Neuronal stem cell (in vitro differentiated cells): ENCODE measurements at regions not wholly inside any gene's neighbourhood (a gene's known extent, or its start where the extent isn't known, plus 50 kb on each side); places are given as distances from the start of the nearest gene placed in this dataset.

Source experiments
- DNase-seq: peaks from one replicate; pipeline ENCODE4 v3.0.0-alpha.2; 2013; ENCODE audit warnings: low spot score
- H2AFZ ChIP-seq: one replicate; pipeline ENCODE4 v1.6.1; 2013; ENCODE audit warnings: mild to moderate bottlenecking, low read length, inconsistent platforms
- H2AK5ac ChIP-seq: 2 replicates; pipeline ENCODE4 v1.6.1; 2013; ENCODE audit warnings: low read depth, mild to moderate bottlenecking, inconsistent platforms, low read length, moderate library complexity, mixed read lengths
- H2BK120ac ChIP-seq: 2 replicates; pipeline ENCODE4 v1.6.1; 2013; ENCODE audit warnings: low read depth, mild to moderate bottlenecking, inconsistent platforms, low read length, moderate library complexity, mixed read lengths
- H2BK12ac ChIP-seq: one replicate; pipeline ENCODE4 v1.6.1; 2013; ENCODE audit warnings: low read length, inconsistent platforms
- H2BK15ac ChIP-seq: 2 replicates; pipeline ENCODE4 v1.6.1; 2013; ENCODE audit warnings: mild to moderate bottlenecking, low read length, inconsistent platforms, mixed read lengths
- H2BK5ac ChIP-seq: one replicate; pipeline ENCODE4 v1.6.1; 2013; ENCODE audit warnings: inconsistent platforms, mild to moderate bottlenecking, low read length, moderate library complexity
- H3K14ac ChIP-seq: one replicate; pipeline ENCODE4 v1.6.1; 2013; ENCODE audit warnings: low read length, inconsistent platforms
- H3K18ac ChIP-seq: 2 replicates; pipeline ENCODE4 v1.6.1; 2013; ENCODE audit warnings: low read length, inconsistent platforms
- H3K23ac ChIP-seq: 2 replicates; pipeline ENCODE4 v1.6.1; 2013; ENCODE audit warnings: low read depth, mild to moderate bottlenecking, mixed read lengths, low read length, inconsistent platforms; ENCODE audit not compliant: poor library complexity
- H3K27ac ChIP-seq: replicated peaks from 3 replicates; pipeline ENCODE4 v1.5.1; 2013; ENCODE audit warnings: low read length, inconsistent platforms
- H3K27me3 ChIP-seq, 3 experiments: 2 replicates each; pipeline ENCODE4 v1.6.1; 2013; ENCODE audit warnings: low read length in 3 of 3, mild to moderate bottlenecking in 2 of 3, inconsistent platforms in 1 of 3, low read depth in 1 of 3, mixed read lengths in 1 of 3, moderate library complexity in 1 of 3; ENCODE audit not compliant: control insufficient read depth in 3 of 3, insufficient read depth in 3 of 3
- H3K36me3 ChIP-seq, 2 donors: replicated peaks in 1 of 2; 2 replicates each; pipeline ENCODE4 v1.6.1; 2013; ENCODE audit warnings: low read length in 2 of 2; ENCODE audit not compliant: control insufficient read depth in 2 of 2, insufficient read depth in 2 of 2
- H3K4ac ChIP-seq: 2 replicates; pipeline ENCODE4 v1.6.1; 2013; ENCODE audit warnings: inconsistent platforms, mild to moderate bottlenecking, low read length, moderate library complexity
- H3K4me1 ChIP-seq, 2 donors: 1 replicate in 1 of 2; 2 replicates in 1 of 2; pipeline ENCODE4 v1.6.1; 2013; ENCODE audit warnings: low read length in 2 of 2, low read depth in 1 of 2; ENCODE audit not compliant: control insufficient read depth in 2 of 2, insufficient read depth in 1 of 2
- H3K4me2 ChIP-seq: one replicate; pipeline ENCODE4 v1.6.1; 2013; ENCODE audit warnings: mild to moderate bottlenecking, low read length, inconsistent platforms; ENCODE audit not compliant: insufficient read depth, poor library complexity, severe bottlenecking
- H3K4me3 ChIP-seq, 2 donors: 2 replicates each; pipeline ENCODE4 v1.5.1; 2013; ENCODE audit warnings: low read length in 2 of 2, mild to moderate bottlenecking in 2 of 2, inconsistent platforms in 1 of 2, moderate library complexity in 1 of 2
- H3K79me1 ChIP-seq: one replicate; pipeline ENCODE4 v1.6.1; 2013; ENCODE audit warnings: low read depth, mild to moderate bottlenecking, inconsistent platforms, low read length, moderate library complexity
- H3K9ac ChIP-seq: one replicate; pipeline ENCODE4 v1.6.1; 2013; ENCODE audit warnings: mild to moderate bottlenecking, low read depth, low read length, inconsistent platforms; ENCODE audit not compliant: poor library complexity
- H3K9me3 ChIP-seq, 2 donors: replicated peaks in 1 of 2; 2 replicates each; pipeline versions ENCODE3 to v1.6.1; 2013; ENCODE audit warnings: low read length in 2 of 2, mild to moderate bottlenecking in 2 of 2, inconsistent platforms in 1 of 2, low read depth in 1 of 2, mixed read lengths in 1 of 2, moderate library complexity in 1 of 2; ENCODE audit not compliant: control insufficient read depth in 2 of 2, insufficient read depth in 1 of 2
- H4K8ac ChIP-seq: one replicate; pipeline ENCODE4 v1.6.1; 2013; ENCODE audit warnings: low read depth, mild to moderate bottlenecking, inconsistent platforms, low read length, moderate library complexity
- H4K91ac ChIP-seq: one replicate; pipeline ENCODE4 v1.6.1; 2013; ENCODE audit warnings: low read length, low read depth, mild to moderate bottlenecking, inconsistent platforms; ENCODE audit not compliant: poor library complexity
- WGBS, 2 donors: extraction: QIAGEN DNeasy Blood & Tissue Kit; methylation state at CpG; one replicate each; pipeline ENCODE4 v1.1.7; 2013; ENCODE audit warnings: missing lambda C conversion rate in 2 of 2, mixed read lengths in 1 of 2; ENCODE audit not compliant: insufficient read length in 2 of 2, insufficient replicate concordance in 1 of 2; ENCODE audit errors: extremely low coverage in 2 of 2; 5-methylcytosine and 5-hydroxymethylcytosine counted together

DNA sequence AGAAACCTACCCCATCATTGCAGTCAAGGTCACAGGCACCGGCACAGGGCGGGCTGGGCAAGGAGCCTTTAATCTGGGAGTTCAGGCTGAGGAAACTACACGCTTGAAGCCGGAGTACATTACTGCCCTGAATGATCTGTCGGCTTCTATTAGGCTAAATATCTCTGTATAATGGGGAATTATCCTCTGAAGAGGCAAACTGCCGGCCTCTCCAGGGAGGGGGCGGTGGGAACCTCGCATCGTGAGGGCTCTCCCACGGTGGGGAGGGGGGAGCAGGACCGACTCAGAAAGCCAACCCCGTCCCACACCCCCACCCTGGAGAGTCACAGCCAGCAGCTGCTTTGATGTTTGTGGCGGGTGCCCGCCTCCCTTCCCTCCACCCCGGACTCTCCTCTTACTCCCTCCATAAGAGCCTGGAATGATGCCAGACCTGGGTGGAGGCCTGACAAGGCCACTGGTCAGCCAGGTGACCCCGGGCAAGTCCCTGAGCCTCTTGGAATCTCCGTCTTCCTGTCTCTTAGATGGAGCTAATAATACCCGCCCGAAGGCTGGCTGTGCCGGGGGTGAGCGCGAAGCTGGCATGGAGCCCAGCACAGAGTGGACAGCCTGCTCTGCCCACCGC is 63.4 kb upstream of the LINGO1 start:
- no peak overlapping the region for H3K4me3 ChIP-seq
- H3K27me3 ChIP-seq = peaks cover 0 to 54% (median 0%) of the 10 kb centered on the region in 3 experiments
- no peak overlapping the region for H2AK5ac ChIP-seq
- H3K9me3 ChIP-seq = peaks cover 0 to 2% of the 10 kb centered on the region in 2 donors
- no peaks in the 10 kb centered on the region for H3K36me3 ChIP-seq
- no peak overlapping the region for H3K9ac ChIP-seq
- no peak overlapping the region for H2BK15ac ChIP-seq
- H2BK5ac ChIP-seq = no peak overlapping the region
- H3K14ac ChIP-seq = no peak overlapping the region
- no peak overlapping the region for H4K8ac ChIP-seq
- H3K4ac ChIP-seq = no peak overlapping the region
- no peak overlapping the region for H3K18ac ChIP-seq
- no peak overlapping the region for H4K91ac ChIP-seq
- no peaks in the 10 kb centered on the region for H3K79me1 ChIP-seq
- no peak overlapping the region for H2BK12ac ChIP-seq
- WGBS, 2 donors = no CpG with 5 or more reads among the region's 23 CpGs
- no peak overlapping the region for H2BK120ac ChIP-seq
- peak overlapping the region; percentile 23 for H3K23ac ChIP-seq
- no peak overlapping the region for H2AFZ ChIP-seq
- no peaks in the 10 kb centered on the region for H3K4me1 ChIP-seq
- DNase-seq = no peak
- no peak overlapping the region for H3K4me2 ChIP-seq
- no peak overlapping the region for H3K27ac ChIP-seq

DNA sequence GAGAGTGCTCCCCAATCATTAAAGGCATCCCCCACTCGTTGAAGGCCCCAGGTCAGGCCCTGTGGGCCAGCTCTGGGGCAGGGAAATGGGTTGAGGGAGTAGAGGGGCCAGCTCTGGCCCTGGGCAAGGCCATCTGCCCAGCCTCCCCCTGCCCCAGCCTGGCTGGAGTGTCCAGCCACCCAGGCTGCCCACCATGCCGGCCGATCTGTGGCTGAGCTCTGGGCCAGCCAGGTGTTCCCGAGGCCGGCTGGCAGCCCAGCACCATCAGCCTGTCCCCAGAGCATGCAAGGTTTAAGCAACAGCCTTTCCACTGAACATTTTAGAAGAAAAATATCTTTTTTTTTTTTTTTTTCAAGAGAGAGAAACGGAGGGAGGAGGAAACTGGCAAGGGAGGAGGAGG is 62.8 kb upstream of the LINGO1 start:
- Histone ChIP-seq H3K79me1 (no peaks in the 10 kb centered on the region), H2BK120ac (peak overlapping the region; percentile 27), H3K27ac (no peak overlapping the region), H3K27me3 (peaks cover 0 to 54% (median 0%) of the 10 kb centered on the region in 3 experiments), H2AK5ac (peak overlapping the region; percentile 13), H4K8ac (no peak overlapping the region), H3K18ac (peak overlapping the region; percentile 16), H3K4ac (no peak overlapping the region), H2BK12ac (no peak overlapping the region), H2BK5ac (no peak overlapping the region), H3K4me2 (no peak overlapping the region), H4K91ac (no peak overlapping the region), H3K36me3 (no peaks in the 10 kb centered on the region), H3K4me1 (no peaks in the 10 kb centered on the region), H3K9ac (no peak overlapping the region), H2BK15ac (no peak overlapping the region), H3K9me3 (peaks cover 0 to 2% of the 10 kb centered on the region in 2 donors), H3K23ac (no peak overlapping the region), H3K14ac (no peak overlapping the region), H2AFZ (no peak overlapping the region), H3K4me3 (no peak overlapping the region)
- WGBS, 2 donors = no CpG with 5 or more reads among the region's 6 CpGs
- no peak for DNase-seq

DNA sequence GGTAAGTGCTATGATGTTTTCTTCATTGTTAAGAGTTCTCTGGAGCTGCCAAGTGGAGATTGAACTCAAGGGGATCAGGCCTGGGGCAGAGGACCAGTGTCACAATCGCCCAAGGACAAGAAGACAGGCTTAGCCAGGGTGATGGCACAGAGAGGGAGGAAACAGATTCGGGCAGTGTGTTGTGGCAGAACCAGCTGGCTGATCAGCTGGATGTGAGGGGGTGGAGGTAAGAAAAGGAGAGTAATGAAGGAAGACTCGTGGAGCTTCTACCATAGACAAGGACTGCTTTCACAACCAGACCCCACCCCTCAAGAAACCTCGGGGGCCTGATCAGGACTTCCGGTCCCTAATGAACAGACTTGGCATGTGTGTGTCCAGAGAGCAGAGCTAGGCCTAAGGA is 60.9 kb upstream of the LINGO1 start:
- DNase-seq = no peak
- no peak overlapping the region for H3K18ac ChIP-seq
- WGBS, 2 donors = no CpG with 5 or more reads among the region's 5 CpGs
- no peak overlapping the region for H2AK5ac ChIP-seq
- no peak overlapping the region for H3K23ac ChIP-seq
- no peak overlapping the region for H3K4ac ChIP-seq
- no peak overlapping the region for H3K4me3 ChIP-seq
- no peaks in the 10 kb centered on the region for H3K79me1 ChIP-seq
- no peak overlapping the region for H4K91ac ChIP-seq
- peaks cover 0 to 2% of the 10 kb centered on the region in 2 donors for H3K4me1 ChIP-seq
- peaks cover 0 to 60% (median 0%) of the 10 kb centered on the region in 3 experiments for H3K27me3 ChIP-seq
- H3K27ac ChIP-seq = no peak overlapping the region
- no peak overlapping the region for H3K14ac ChIP-seq
- H2AFZ ChIP-seq = no peak overlapping the region
- H3K9me3 ChIP-seq = no peaks in the 10 kb centered on the region
- no peaks in the 10 kb centered on the region for H3K36me3 ChIP-seq
- H3K4me2 ChIP-seq = no peak overlapping the region
- no peak overlapping the region for H2BK15ac ChIP-seq
- no peak overlapping the region for H3K9ac ChIP-seq
- no peak overlapping the region for H2BK12ac ChIP-seq
- no peak overlapping the region for H4K8ac ChIP-seq
- H2BK5ac ChIP-seq = no peak overlapping the region
- no peak overlapping the region for H2BK120ac ChIP-seq

DNA sequence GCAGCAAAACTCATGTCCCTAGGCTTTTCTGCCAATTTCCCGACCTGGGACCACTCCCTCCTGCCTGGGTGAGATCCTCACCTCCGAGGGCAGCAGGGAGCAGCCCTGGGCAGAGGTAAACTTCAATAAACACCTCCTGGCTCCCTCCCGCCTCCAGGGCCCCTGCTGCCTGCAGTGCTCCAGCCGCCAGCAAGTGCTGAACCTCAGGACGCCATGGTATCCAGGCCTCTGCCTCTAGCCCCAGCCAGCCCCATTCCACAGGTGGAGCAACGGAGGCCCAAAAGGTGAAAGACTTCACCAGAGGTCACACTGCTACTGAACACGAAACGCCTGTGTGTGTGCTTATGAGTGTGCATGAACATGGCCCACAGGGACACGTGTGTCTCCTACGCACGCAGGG is 59.9 kb upstream of the LINGO1 start:
- Histone ChIP-seq H2BK12ac (no peak overlapping the region), H3K4me2 (no peak overlapping the region), H3K23ac (no peak overlapping the region), H4K8ac (no peak overlapping the region), H2BK120ac (no peak overlapping the region), H2BK15ac (no peak overlapping the region), H2BK5ac (no peak overlapping the region), H3K4ac (no peak overlapping the region), H2AK5ac (no peak overlapping the region), H2AFZ (no peak overlapping the region), H3K36me3 (no peaks in the 10 kb centered on the region), H3K4me1 (peaks cover 0 to 8% of the 10 kb centered on the region in 2 donors), H3K27me3 (peaks cover 0 to 60% (median 0%) of the 10 kb centered on the region in 3 experiments), H3K27ac (no peak overlapping the region), H3K4me3 (peak overlapping the region in 1 of 2 donors; percentile 32), H3K18ac (no peak overlapping the region), H3K9me3 (no peaks in the 10 kb centered on the region), H3K9ac (no peak overlapping the region), H3K14ac (no peak overlapping the region), H4K91ac (no peak overlapping the region), H3K79me1 (no peaks in the 10 kb centered on the region)
- DNase-seq = no peak
- no CpG with 5 or more reads among the region's 11 CpGs for WGBS, 2 donors
